GM12865 (cell line): ENCODE measurements at regions not wholly inside any gene's neighbourhood (a gene's known extent, or its start where the extent isn't known, plus 50 kb on each side); places are given as distances from the start of the nearest gene placed in this dataset.

ENCODE experiments used
- DNase-seq: peaks from one replicate; pipeline ENCODE4 v3.0.0; 2010; ENCODE audit warnings: low read depth
- H3K4me3 ChIP-seq: 2 replicates; pipeline ENCODE4 v1.5.1; 2011; ENCODE audit warnings: mild to moderate bottlenecking, low read depth, low read length, control low read depth
- TF ChIP-seq, protein P1 (sequence below): IDR thresholded peaks from 2 replicates; pipeline ENCODE4 v1.5.1; 2011; ENCODE audit warnings: low read length, control low read depth, low read depth, inconsistent platforms; ENCODE audit not compliant: insufficient read depth; ENCODE audit errors: missing control alignments

DNA sequence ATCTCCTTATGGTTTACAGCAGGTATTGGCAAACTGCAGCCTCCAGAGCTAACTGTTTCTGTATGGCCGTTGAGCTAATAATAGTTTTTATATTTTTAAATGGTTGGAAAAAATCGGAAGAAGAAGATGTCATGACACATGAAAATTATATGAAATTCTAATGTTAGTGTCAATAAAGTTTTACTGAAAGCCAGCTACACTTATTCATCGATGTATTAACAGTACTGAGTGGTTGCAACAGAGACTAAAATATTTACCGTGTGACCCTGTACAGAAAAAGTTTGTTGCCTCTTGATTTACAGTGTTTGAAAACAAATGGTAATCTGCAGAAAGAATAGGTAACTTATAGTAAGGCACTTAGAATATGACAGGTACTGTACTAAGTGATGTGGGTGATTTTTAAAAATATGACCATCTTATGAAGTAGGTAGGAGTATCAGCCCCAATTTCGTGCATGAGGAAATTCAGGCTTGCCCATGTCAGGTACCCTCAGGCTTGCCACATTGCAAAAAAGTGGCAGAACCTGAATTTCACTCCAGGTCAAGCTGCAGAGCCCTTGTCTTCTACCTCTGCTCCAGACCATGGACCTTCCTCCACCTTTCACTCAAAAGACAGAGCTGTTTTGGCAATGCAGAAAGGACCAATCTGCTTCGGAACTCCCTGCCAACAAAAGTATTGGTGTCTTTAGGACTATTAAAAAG lies 311.9 kb upstream of the RUNX1 start:
- no peak for DNase-seq
- no peak overlapping the region for H3K4me3 ChIP-seq
- TF ChIP-seq, protein P1, sequence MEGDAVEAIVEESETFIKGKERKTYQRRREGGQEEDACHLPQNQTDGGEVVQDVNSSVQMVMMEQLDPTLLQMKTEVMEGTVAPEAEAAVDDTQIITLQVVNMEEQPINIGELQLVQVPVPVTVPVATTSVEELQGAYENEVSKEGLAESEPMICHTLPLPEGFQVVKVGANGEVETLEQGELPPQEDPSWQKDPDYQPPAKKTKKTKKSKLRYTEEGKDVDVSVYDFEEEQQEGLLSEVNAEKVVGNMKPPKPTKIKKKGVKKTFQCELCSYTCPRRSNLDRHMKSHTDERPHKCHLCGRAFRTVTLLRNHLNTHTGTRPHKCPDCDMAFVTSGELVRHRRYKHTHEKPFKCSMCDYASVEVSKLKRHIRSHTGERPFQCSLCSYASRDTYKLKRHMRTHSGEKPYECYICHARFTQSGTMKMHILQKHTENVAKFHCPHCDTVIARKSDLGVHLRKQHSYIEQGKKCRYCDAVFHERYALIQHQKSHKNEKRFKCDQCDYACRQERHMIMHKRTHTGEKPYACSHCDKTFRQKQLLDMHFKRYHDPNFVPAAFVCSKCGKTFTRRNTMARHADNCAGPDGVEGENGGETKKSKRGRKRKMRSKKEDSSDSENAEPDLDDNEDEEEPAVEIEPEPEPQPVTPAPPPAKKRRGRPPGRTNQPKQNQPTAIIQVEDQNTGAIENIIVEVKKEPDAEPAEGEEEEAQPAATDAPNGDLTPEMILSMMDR: no peak

DNA sequence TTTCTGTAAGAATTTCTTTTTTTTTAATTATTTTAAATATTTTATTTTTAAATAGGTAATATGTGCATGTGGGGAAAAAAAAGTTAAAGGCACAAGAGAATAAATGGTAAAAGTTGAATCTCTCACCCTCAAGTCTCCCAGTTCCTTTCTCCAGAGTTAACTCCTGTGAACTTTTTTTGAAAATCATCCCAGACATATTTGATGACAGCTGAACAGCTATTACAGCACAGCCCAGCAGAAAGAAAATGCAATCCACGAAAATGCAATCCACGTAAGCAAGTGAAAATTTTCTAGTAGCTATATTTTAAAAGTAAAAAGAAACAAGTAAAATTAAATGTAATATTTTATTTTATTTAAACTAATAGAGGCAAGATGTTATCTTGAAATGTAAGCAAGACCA lies 310.0 kb upstream of the RUNX1 start:
- TF ChIP-seq, protein P1: no peak
- no peak for DNase-seq
- no peak overlapping the region for H3K4me3 ChIP-seq

DNA sequence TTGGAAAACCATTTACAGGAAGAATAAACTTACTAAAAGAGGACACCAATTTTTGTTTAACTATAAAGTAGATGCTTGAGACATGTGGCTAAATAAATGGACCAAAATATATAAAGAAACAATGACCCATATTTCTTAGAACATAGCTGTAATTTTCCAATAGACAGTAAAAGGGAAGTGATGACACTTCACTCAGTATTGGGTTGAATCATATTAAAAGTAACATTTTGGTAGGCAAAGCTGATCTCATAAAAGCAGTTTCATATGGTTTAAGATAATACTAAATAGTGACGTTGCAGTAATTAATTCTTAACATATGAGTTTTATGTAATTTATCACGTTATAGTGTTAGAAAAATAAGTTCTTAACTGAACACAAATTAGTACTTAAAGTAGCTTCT lies 308.9 kb upstream of the RUNX1 start:
- TF ChIP-seq, protein P1: no peak
- H3K4me3 ChIP-seq: no peak overlapping the region
- DNase-seq: no peak

DNA sequence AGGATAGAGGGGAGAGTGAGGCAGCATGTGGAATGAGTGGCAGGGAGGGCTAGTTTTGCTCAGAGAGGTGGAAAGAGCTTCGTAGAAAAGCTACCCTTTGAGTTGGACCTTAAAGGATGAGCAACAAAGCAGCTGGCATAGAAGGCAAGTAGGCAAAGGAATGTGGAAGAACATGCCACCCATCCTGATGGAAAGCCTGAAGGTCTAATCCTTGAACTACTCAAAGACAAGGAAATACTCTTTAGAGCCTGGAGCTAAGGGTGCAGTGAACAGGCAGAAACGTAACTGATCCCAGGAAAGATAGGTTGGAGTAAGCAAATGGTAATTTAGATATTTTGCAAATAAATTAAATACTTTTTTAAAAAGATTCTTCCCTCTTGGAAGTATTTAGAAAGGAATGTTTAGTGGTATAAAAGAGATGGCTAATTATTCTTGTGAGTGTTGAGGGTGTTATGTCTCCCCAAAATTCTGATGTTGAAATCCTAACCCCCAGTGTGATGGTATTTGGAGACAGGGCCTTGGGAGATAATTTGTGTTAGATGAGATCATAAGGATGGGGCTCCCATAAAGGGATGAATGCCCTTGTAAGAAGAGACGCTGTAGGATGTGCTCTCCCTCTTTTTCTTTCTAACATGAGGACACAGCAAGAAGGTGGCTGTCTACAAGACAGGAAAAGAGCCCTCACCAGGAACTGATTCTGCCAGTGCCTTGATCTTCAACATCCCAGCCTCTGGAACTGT lies 308.1 kb upstream of the RUNX1 start:
- no peak for DNase-seq
- no peak overlapping the region for H3K4me3 ChIP-seq
- TF ChIP-seq, protein P1: no peak

DNA sequence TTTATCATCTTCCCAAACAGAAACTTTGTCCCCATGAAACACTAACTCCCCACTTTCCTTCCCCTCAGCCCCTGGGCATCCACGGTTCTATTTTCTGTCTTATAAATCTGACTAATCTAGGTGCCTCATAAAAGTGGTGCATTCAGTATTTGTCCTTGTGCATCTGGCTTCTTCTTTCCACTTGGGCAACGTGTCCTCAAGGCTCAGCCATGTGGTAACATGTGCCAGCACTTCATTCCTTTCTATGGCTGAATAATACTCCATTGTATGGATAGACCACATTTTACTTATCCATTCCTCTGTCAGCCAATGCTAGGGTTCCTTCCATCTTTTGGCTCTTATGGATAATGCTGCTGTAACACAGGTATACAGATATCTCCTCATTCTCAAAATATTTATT lies 305.0 kb upstream of the RUNX1 start:
- no peak overlapping the region for H3K4me3 ChIP-seq
- TF ChIP-seq, protein P1: no peak
- no peak for DNase-seq

DNA sequence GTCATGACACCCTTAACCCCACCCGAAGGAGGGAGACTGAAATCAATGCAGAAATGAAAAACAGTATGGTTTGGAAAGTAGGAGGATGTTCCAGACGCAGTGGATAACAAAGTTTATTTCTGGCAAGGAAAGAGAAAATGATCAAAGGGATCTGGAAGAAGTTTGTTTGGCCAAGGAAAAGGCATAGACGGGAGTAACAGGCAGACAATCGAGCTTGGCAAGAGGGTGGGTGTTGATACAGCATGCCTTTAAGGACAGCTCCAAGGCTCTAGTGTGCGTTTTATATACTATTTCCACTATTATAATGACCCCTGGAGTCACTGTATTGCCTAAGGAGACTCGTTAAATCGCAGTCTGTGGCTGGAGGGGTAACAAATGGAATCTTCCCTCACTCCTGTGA lies 303.7 kb upstream of the RUNX1 start:
- no peak overlapping the region for H3K4me3 ChIP-seq
- TF ChIP-seq, protein P1: no peak
- DNase-seq: no peak
